H1 (cell line): ENCODE measurements at regions not wholly inside any gene's neighbourhood (a gene's known extent, or its start where the extent isn't known, plus 50 kb on each side); places are given as distances from the start of the nearest gene placed in this dataset.

Experiments
- CTCF ChIA-PET: fragments of 300-600 bp; sonication (Branson Sonifier 250); formaldehyde crosslinking; loops from one replicate; lab custom pipeline; 2021; ENCODE audit not compliant: partially characterized antibody; lab: Charles Lee
- POLR2A ChIA-PET: fragments of 300-600 bp; sonication (Branson Sonifier 250); formaldehyde crosslinking; loops from one replicate; lab custom pipeline; 2021; ENCODE audit warnings: inconsistent platforms; ENCODE audit not compliant: partially characterized antibody; lab: Charles Lee
- DNase-seq, 2 experiments: peaks; one replicate each; pipeline versions ENCODE4 v3.0.0 to v3.0.0-alpha.2; 2010 to 2022; ENCODE audit warnings: low spot score in 2 of 2, low read depth in 1 of 2, mixed read lengths in 1 of 2
- FAIRE-seq: peaks from 2 replicates; lab custom pipeline; 2011; peaks lifted over from hg19 to GRCh38; lab: Jason Lieb, UNC
- H2AFZ ChIP-seq: 2 replicates; pipeline ENCODE4 v1.8.1; 2012; ENCODE audit warnings: low read length, inconsistent platforms
- H2AK5ac ChIP-seq: 2 replicates; pipeline ENCODE4 v1.6.1; 2013; ENCODE audit warnings: low read depth, low read length
- H2BK120ac ChIP-seq: replicated peaks from 2 replicates; pipeline ENCODE3; 2013; ENCODE audit warnings: low read depth, low read length, inconsistent platforms
- H2BK12ac ChIP-seq: 2 replicates; pipeline ENCODE4 v1.6.1; 2013; ENCODE audit warnings: low read depth, low read length
- H2BK15ac ChIP-seq: 2 replicates; pipeline ENCODE4 v1.6.1; 2013; ENCODE audit warnings: low read length
- H2BK20ac ChIP-seq: 2 replicates; pipeline ENCODE4 v1.6.1; 2013; ENCODE audit warnings: low read length
- H2BK5ac ChIP-seq: 2 replicates; pipeline ENCODE4 v1.6.1; 2013; ENCODE audit warnings: low read depth, low read length
- H3K14ac ChIP-seq: 2 replicates; pipeline ENCODE4 v1.6.1; 2013; ENCODE audit warnings: inconsistent platforms; ENCODE audit not compliant: insufficient read length
- H3K18ac ChIP-seq: 2 replicates; pipeline ENCODE4 v1.6.1; 2013; ENCODE audit warnings: low read length; ENCODE audit errors: extremely low read depth
- H3K23ac ChIP-seq: 2 replicates; pipeline ENCODE4 v1.6.1; 2013; ENCODE audit warnings: inconsistent platforms; ENCODE audit not compliant: insufficient read length
- H3K23me2 ChIP-seq: 2 replicates; pipeline ENCODE4 v1.6.1; 2013; ENCODE audit warnings: low read depth, low read length
- H3K27ac ChIP-seq: 2 replicates; pipeline ENCODE4 v1.6.1; 2011; ENCODE audit warnings: low read depth, low read length, inconsistent platforms
- H3K27me3 ChIP-seq, 4 experiments: replicated peaks in 1 of 4; 1 replicate in 1 of 4; 2 replicates in 3 of 4; pipeline versions ENCODE4 v1.6.1 to v1.8.1; 2011 to 2013; ENCODE audit warnings: low read length in 3 of 4, mild to moderate bottlenecking in 3 of 4, inconsistent platforms in 2 of 4, mixed read lengths in 2 of 4, moderate library complexity in 1 of 4; ENCODE audit not compliant: control insufficient read depth in 3 of 4, insufficient read depth in 3 of 4; ENCODE audit errors: extremely low read depth in 1 of 4
- H3K36me3 ChIP-seq, 4 experiments: 2 replicates each; pipeline versions ENCODE4 v1.6.1 to v1.8.1; 2011 to 2013; ENCODE audit warnings: mild to moderate bottlenecking in 4 of 4, low read length in 3 of 4, moderate library complexity in 2 of 4, control low read depth in 1 of 4, inconsistent platforms in 1 of 4; ENCODE audit not compliant: insufficient read depth in 4 of 4, control insufficient read depth in 2 of 4
- H3K4ac ChIP-seq: replicated peaks from 2 replicates; pipeline ENCODE3; 2013; ENCODE audit warnings: low read length, low read depth, mixed read lengths, inconsistent platforms; ENCODE audit not compliant: insufficient read length
- H3K4me1 ChIP-seq, 4 experiments: replicated peaks in 1 of 4; 1 replicate in 1 of 4; 2 replicates in 3 of 4; pipeline versions ENCODE4 v1.6.1 to v1.8.1; 2011 to 2013; ENCODE audit warnings: low read length in 3 of 4, inconsistent platforms in 2 of 4, mixed read lengths in 1 of 4; ENCODE audit not compliant: insufficient read depth in 4 of 4, control insufficient read depth in 3 of 4
- H3K4me2 ChIP-seq, 2 experiments: 2 replicates each; pipeline versions ENCODE4 v1.6.1 to v1.8.1; 2011 to 2013; ENCODE audit warnings: low read depth in 2 of 2, low read length in 2 of 2, control low read depth in 1 of 2, inconsistent platforms in 1 of 2, mild to moderate bottlenecking in 1 of 2; ENCODE audit not compliant: insufficient read depth in 1 of 2
- H3K4me3 ChIP-seq, 4 experiments: fragments of 200-600, 300-600 bp in 1 of 4; sonication (generic), shearing (Covaris generic), sonication (Bioruptor Twin) in 1 of 4; 2 replicates each; pipeline versions ENCODE4 v1.5.1 to v1.8.1; 2011 to 2016; ENCODE audit warnings: low read length in 4 of 4, low read depth in 3 of 4, control low read depth in 2 of 4, inconsistent platforms in 2 of 4, mild to moderate bottlenecking in 2 of 4, mixed read lengths in 1 of 4, moderate library complexity in 1 of 4; ENCODE audit not compliant: insufficient read depth in 2 of 4; ENCODE audit errors: extremely low read depth in 1 of 4
- H3K56ac ChIP-seq: replicated peaks from 2 replicates; pipeline ENCODE3; 2013; ENCODE audit warnings: low read depth, mild to moderate bottlenecking, mixed read lengths, low read length, inconsistent platforms; ENCODE audit not compliant: insufficient read length
- H3K79me1 ChIP-seq: 2 replicates; pipeline ENCODE4 v1.6.1; 2013; ENCODE audit warnings: low read depth, low read length, control low read depth
- H3K79me2 ChIP-seq, 2 experiments: 2 replicates each; pipeline versions ENCODE4 v1.6.1 to v1.8.1; 2012 to 2013; ENCODE audit warnings: low read length in 2 of 2, mild to moderate bottlenecking in 2 of 2, inconsistent platforms in 1 of 2; ENCODE audit not compliant: insufficient read depth in 2 of 2, control insufficient read depth in 1 of 2
- H3K9ac ChIP-seq, 4 experiments: replicated peaks in 1 of 4; 1 replicate in 1 of 4; 2 replicates in 3 of 4; pipeline versions ENCODE4 v1.6.1 to v1.8.1; 2011 to 2013; ENCODE audit warnings: low read depth in 3 of 4, low read length in 3 of 4, control low read depth in 2 of 4, mild to moderate bottlenecking in 2 of 4, moderate library complexity in 2 of 4, inconsistent platforms in 1 of 4; ENCODE audit errors: extremely low read depth in 1 of 4
- H3K9me3 ChIP-seq, 2 experiments: 2 replicates each; pipeline versions ENCODE4 v1.6.1 to v1.8.1; 2012 to 2013; ENCODE audit warnings: mild to moderate bottlenecking in 2 of 2, moderate library complexity in 2 of 2, control low read depth in 1 of 2, inconsistent platforms in 1 of 2, low read depth in 1 of 2, low read length in 1 of 2, mixed read lengths in 1 of 2; ENCODE audit not compliant: insufficient read depth in 2 of 2
- H4K20me1 ChIP-seq, 2 experiments: replicated peaks in 1 of 2; 2 replicates each; pipeline versions ENCODE3 to v1.8.1; 2011 to 2013; ENCODE audit warnings: inconsistent platforms in 2 of 2, low read length in 2 of 2, mild to moderate bottlenecking in 1 of 2; ENCODE audit not compliant: insufficient read depth in 2 of 2, control insufficient read depth in 1 of 2
- H4K5ac ChIP-seq: 2 replicates; pipeline ENCODE4 v1.6.1; 2013; ENCODE audit warnings: low read length, low read depth, mixed read lengths, inconsistent platforms; ENCODE audit not compliant: insufficient read length
- H4K8ac ChIP-seq: 2 replicates; pipeline ENCODE4 v1.8.0; 2013; ENCODE audit warnings: mild to moderate bottlenecking, moderate library complexity, low read length, inconsistent platforms; ENCODE audit not compliant: insufficient read depth; ENCODE audit errors: extremely low read depth
- H4K91ac ChIP-seq: replicated peaks from 2 replicates; pipeline ENCODE3; 2013; ENCODE audit warnings: low read length, mixed read lengths, inconsistent platforms; ENCODE audit not compliant: insufficient read length
- EZH2 ChIP-seq: fragments of 200-600 bp; sonication (generic); IDR thresholded peaks from 2 replicates; pipeline ENCODE4 v1.7.1; 2012; ENCODE audit warnings: low read depth, mild to moderate bottlenecking, moderate library complexity, low read length, inconsistent platforms; ENCODE audit not compliant: severe bottlenecking
- POLR2A ChIP-seq, 2 experiments: IDR thresholded peaks; 1 replicate in 1 of 2; 2 replicates in 1 of 2; pipeline ENCODE4 v1.6.1; 2011; ENCODE audit warnings: low read depth in 2 of 2, low read length in 2 of 2, mild to moderate bottlenecking in 2 of 2; ENCODE audit errors: control extremely low read depth in 1 of 2
- RAD21 ChIP-seq, 2 experiments: IDR thresholded peaks in 1 of 2; conservative IDR thresholded peaks in 1 of 2; 2 replicates each; pipeline ENCODE4 v1.6.1; 2011; ENCODE audit warnings: low read depth in 2 of 2, low read length in 2 of 2, improper control_type of control experiment in 1 of 2, inconsistent platforms in 1 of 2, mild to moderate bottlenecking in 1 of 2, moderate library complexity in 1 of 2
- SIN3A ChIP-seq, 2 experiments: IDR thresholded peaks in 1 of 2; conservative IDR thresholded peaks in 1 of 2; 2 replicates each; pipeline ENCODE4 v1.6.1; 2011 to 2012; ENCODE audit warnings: low read length in 2 of 2, improper control_type of control experiment in 1 of 2, low read depth in 1 of 2, mild to moderate bottlenecking in 1 of 2
- SIX5 ChIP-seq: IDR thresholded peaks from 2 replicates; pipeline ENCODE4 v1.6.1; 2011; ENCODE audit warnings: mild to moderate bottlenecking, low read depth, low read length
- TBP ChIP-seq: IDR thresholded peaks from 2 replicates; pipeline ENCODE4 v1.6.1; 2011; ENCODE audit warnings: low read depth, low read length, improper control_type of control experiment
- ZNF274 ChIP-seq: IDR thresholded peaks from 2 replicates; pipeline ENCODE4 v1.7.0; 2012; ENCODE audit warnings: low read length, borderline replicate concordance; ENCODE audit errors: extremely low read depth
- WGBS, 2 experiments: shearing (Covaris generic) in 1 of 2; methylation state at CpG; one replicate each; pipeline versions ENCODE4 v1.1.6 to v1.1.7; 2013 to 2015; ENCODE audit warnings: low lambda C conversion rate in 2 of 2, mixed read lengths in 2 of 2, inconsistent platforms in 1 of 2, low coverage in 1 of 2, missing lambda C conversion rate in 1 of 2; ENCODE audit not compliant: insufficient replicate concordance in 2 of 2, insufficient coverage in 1 of 2, insufficient read length in 1 of 2; ENCODE audit errors: extremely low coverage in 1 of 2, missing lambda C conversion rate in 1 of 2; 5-methylcytosine and 5-hydroxymethylcytosine counted together

DNA sequence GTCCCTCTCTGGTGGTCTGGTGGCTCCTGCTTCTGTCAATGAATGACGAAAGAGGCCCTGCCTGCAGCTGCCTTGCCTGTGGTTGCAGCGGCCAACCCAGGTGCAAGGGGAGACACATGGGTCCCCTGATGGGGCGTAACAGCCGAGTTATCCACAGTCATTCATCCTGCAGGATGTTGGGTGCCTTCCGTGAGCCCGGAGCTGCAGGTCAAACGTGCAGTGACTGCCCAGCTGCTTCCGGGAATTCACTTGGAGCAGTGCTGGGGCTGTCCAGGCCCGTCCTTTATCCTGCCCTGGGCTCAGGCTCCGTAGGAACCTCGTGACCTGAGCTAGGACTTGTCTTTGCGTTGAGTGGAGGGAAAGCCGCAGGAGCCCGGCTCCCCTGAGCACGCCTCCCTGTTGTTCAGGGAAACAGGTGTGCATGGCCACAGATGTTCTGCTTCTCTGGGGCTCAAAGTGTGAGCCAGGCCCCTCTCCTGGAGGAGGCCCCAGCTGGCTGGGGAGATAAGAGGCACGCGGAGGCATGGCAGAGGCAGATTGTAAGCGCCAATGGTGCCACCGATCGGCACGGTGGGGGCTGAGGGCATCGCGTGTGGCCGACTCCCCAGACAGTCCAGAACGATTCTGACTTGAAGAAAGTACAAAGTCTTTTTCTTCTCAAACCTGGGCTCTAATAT, 635.4 kb downstream of the BRD1 start:
- DNase-seq (no peak), FAIRE-seq (no peak)
- H4K8ac ChIP-seq: no peak overlapping the region
- POLR2A ChIA-PET: no interaction called here
- H3K56ac ChIP-seq: no peak overlapping the region
- H3K36me3 ChIP-seq: no peaks in the 10 kb centered on the region
- H3K4me1 ChIP-seq: peaks cover 0 to 2% (median under 1%) of the 10 kb centered on the region in 4 experiments; a peak in 2 of 7 replicates
- H2AK5ac ChIP-seq: no peak overlapping the region
- no peak overlapping the region for H3K18ac ChIP-seq
- no peak overlapping the region for H4K5ac ChIP-seq
- H2AFZ ChIP-seq: no peak overlapping the region
- CTCF ChIA-PET: interaction anchor here (1.2 to 2.0 kb wide), 3 partner anchors 22 to 146 kb away, joined by 3 to 6 read pairs (median 4); no protein-coding TSS in a partner anchor
- no peak overlapping the region for H3K23ac ChIP-seq
- no peak overlapping the region for H3K9ac ChIP-seq
- H3K4me2 ChIP-seq: no peak overlapping the region
- H3K4me3 ChIP-seq: no peak overlapping the region
- no peaks in the 10 kb centered on the region for H3K79me2 ChIP-seq
- H2BK12ac ChIP-seq: no peak overlapping the region
- no peak overlapping the region for H2BK120ac ChIP-seq
- no peaks in the 10 kb centered on the region for H3K23me2 ChIP-seq
- H3K27ac ChIP-seq: no peak overlapping the region
- WGBS, 2 experiments: 95% methylated on average over 25 of the region's 25 CpGs; no CpG with 5 or more reads in 1 of the 2 experiments
- no peaks in the 10 kb centered on the region for H3K79me1 ChIP-seq
- H3K4ac ChIP-seq: no peak overlapping the region
- no peak overlapping the region for H2BK5ac ChIP-seq
- H4K20me1 ChIP-seq: no peaks in the 10 kb centered on the region
- no peak overlapping the region for H4K91ac ChIP-seq
- no peak for TF ChIP-seq TBP
- TF ChIP-seq ZNF274: no peak
- no peak for TF ChIP-seq EZH2
- TF ChIP-seq SIX5: no peak
- no peak for TF ChIP-seq SIN3A (conservative IDR thresholded peaks at IDR 0.05 in 1 of 2, IDR thresholded peaks at IDR 0.05 in 1 of 2; ENCODE audit: low read depth in 1 of 2, low read length in 2 of 2)
- TF ChIP-seq RAD21 (IDR thresholded peaks at IDR 0.05 in 1 of 2, conservative IDR thresholded peaks at IDR 0.05 in 1 of 2; ENCODE audit: low read depth in 2 of 2, low read length in 2 of 2): no peak
- no peak for TF ChIP-seq POLR2A (IDR thresholded peaks at IDR 0.05; ENCODE audit: control extremely low read depth in 1 of 2, low read depth in 2 of 2, low read length in 2 of 2)
- no peak overlapping the region for H3K14ac ChIP-seq
- H2BK15ac ChIP-seq: no peak overlapping the region
- H3K9me3 ChIP-seq: no peaks in the 10 kb centered on the region
- no peaks in the 10 kb centered on the region; a peak in 1 of 7 replicates for H3K27me3 ChIP-seq
- H2BK20ac ChIP-seq: no peak overlapping the region
